NB4 (cell line): ENCODE measurements at regions not wholly inside any gene's neighbourhood (a gene's known extent, or its start where the extent isn't known, plus 50 kb on each side); places are given as distances from the start of the nearest gene placed in this dataset.
"Not testable (repeated sequence)": the region's sequence is repeated elsewhere in the genome, so short reads cannot be mapped to it uniquely, and the experiment has no call there.

Source experiments
- POLR2A ChIP-seq: IDR thresholded peaks from 2 replicates; pipeline ENCODE4 v1.6.1; 2011; ENCODE audit warnings: mild to moderate bottlenecking; ENCODE audit not compliant: insufficient read length; ENCODE audit errors: extremely low read depth
- TF ChIP-seq, protein P1 (sequence below): IDR thresholded peaks from one replicate; pipeline ENCODE4 v1.5.1; 2012; ENCODE audit warnings: low read depth, low read length

DNA sequence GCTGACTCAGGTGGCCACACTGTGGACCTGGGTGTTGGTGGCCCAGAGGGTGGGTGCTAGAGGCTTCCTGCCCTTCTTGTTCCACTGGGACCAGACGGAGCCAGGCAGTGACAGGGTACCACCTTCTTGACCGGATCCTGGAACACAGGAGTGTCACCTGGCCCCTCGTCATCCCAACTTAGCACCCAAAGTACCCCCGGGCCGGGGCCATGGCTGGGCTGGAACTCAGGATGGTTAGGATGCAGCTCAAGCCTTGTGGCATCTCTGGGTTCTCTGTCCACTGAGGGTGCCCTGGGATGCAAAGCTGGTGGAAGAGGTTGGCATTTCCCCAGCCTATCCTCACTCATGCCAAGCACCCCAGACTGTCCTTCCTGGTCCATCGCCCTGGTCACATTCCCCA is 61.4 kb downstream of the CCDC74A start:
- TF ChIP-seq, protein P1, sequence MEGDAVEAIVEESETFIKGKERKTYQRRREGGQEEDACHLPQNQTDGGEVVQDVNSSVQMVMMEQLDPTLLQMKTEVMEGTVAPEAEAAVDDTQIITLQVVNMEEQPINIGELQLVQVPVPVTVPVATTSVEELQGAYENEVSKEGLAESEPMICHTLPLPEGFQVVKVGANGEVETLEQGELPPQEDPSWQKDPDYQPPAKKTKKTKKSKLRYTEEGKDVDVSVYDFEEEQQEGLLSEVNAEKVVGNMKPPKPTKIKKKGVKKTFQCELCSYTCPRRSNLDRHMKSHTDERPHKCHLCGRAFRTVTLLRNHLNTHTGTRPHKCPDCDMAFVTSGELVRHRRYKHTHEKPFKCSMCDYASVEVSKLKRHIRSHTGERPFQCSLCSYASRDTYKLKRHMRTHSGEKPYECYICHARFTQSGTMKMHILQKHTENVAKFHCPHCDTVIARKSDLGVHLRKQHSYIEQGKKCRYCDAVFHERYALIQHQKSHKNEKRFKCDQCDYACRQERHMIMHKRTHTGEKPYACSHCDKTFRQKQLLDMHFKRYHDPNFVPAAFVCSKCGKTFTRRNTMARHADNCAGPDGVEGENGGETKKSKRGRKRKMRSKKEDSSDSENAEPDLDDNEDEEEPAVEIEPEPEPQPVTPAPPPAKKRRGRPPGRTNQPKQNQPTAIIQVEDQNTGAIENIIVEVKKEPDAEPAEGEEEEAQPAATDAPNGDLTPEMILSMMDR, result not testable (repeated sequence)
- TF ChIP-seq POLR2A, result not testable (repeated sequence)
